Stimulated activated CD8-positive, alpha-beta memory T cell treated with anti-CD3 and anti-CD28 coated beads, Interleukin-15, amount 100 ng/mL, for 24 hours (primary cell): ENCODE measurements at regions not wholly inside any gene's neighbourhood (a gene's known extent, or its start where the extent isn't known, plus 50 kb on each side); places are given as distances from the start of the nearest gene placed in this dataset.
"Not testable (repeated sequence)": the region's sequence is repeated elsewhere in the genome, so short reads cannot be mapped to it uniquely, and the experiment has no call there.

Source experiments
- DNase-seq: peaks from one replicate; pipeline ENCODE4 v3.0.0-alpha.2; 2020; ENCODE audit warnings: low read depth

DNA sequence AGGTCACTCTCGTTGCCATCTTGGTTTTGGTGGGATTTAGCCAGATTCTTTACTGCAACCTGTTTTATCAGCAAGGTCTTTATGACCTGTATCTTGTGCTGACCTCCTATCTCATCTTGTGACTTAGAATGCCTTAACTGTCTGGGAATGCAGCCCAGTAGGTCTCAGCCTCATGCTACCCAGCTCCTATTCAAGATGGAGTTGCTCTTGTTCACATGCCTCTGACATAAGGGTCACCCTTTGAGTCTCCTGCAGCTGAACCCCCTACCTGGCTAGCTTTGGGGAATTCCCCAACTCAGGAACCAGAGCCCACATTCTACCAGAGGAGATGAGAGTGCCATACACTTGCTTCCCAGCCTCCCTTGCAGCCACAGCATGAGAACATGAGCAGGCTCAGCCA is 123.0 kb upstream of the ARHGEF3 start:
- not testable (repeated sequence) for DNase-seq

DNA sequence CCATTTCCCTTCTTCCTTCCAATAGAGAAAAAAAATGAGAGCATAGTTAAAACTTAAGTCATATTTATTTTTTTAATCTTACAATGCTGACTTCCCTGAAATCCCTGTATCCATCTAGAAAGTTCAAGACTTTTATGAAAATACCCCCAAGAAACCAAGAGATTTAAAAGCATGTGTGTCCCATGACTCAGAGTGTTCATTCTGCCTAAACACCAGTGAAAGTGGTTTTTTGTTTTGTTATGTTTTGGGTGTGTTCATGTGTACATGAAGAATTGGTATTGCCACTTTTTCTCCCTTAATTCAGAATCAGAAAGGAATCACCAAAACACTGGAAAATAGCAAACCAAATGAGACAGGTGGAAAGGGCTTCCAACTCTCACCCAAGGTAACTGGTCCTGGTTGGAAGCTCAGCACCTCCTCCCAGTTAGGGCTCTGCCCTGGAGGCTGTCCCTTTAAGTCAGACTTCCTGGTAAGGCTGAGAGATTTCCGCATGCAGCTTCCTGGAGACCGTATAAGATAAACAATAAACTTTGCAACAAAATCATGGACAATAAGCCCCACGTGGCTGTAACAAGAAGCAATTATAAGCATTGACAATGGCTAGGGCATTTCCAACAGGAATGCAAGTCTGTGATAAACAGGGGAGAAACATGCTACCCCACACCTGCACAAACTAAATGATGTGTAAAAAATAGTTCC is 121.9 kb upstream of the ARHGEF3 start:
- no peak for DNase-seq

DNA sequence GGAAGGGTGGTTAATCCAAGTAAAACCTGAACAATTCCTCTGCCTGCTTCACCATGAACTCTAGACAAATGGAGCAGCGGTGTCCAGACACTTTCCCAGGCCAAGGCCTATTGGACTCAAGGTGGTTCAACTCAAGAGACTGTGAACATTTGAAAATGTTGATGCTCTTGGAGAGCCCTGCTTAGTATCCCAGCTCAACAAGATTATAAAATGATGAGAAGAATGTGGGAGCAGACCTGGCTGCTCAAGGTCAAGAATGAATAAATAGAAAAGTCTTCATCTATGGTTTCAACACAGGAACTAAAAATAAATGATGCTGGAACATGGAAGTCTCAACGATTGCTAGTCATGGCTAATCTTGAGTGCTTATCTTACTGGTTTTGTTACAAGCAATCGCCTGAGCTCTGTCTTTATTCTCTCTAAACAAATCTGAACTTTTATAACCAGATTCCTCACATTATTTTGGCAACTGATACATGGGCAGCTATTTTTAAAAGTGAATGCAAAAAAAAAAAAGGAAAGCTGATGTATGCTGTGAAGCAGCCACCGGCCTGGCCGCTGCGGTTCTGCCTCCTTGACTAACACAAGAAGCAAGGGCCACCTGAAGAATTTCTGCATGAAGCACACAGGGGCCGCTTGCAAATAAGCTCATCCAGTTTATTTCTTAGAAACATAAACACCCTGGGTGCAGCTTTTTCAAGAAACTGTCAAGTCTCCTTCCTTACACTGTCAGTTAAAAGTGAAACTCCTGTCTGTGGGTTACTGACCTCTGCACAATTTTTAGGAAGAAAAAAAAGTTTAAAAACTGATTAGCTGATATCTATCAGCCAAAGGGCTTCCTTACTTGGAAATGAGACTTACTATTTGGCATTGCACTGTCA is 120.1 kb upstream of the ARHGEF3 start:
- no peak for DNase-seq

DNA sequence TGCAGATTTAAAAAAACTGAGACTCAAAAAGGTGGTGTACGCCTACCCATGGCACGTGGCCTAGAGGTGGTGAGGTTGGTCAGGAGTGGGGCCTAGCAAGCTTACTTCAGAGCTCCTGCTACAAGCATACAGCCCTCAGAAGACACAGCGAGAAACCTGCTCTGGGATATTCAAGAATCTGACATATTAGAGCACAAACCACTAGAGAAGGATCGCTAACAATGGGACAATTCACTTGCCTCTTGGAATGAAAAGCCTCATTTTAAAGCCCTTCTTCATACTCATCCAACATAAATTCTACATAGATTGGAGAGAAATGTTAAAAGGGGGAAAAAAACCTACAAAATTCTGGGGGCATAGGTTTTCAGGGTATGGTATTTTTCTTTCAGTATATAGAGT is 118.0 kb upstream of the ARHGEF3 start:
- no peak for DNase-seq

DNA sequence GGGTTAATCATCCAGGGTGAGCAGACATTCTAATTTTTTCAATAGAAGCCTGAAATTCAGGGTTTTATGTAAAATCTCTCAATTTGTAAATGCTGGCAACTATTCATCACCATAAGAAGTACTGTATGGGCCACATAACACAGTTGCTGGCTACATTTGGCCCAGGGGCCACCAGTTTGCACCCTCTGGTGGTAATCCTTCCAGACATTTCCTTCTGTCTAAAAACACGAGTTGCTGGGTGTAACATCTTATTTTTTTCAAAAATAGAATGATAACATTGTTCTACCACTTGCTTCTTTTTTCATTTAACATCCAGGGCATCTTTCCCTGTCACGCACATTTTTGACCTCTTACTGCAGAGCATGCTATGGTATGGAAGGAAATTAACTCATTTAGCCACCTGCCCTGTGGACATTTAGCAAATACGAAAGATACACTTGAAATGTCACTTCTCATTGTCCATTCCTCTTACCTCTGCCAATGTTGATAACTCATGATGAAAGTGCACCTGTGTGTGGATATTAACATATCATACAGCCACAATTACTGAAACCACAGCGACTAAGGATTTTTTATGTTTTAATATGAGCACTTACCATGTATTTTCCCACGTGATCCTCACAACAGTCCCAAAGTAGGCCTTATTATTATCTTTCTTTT is 117.5 kb upstream of the ARHGEF3 start:
- DNase-seq = no peak

DNA sequence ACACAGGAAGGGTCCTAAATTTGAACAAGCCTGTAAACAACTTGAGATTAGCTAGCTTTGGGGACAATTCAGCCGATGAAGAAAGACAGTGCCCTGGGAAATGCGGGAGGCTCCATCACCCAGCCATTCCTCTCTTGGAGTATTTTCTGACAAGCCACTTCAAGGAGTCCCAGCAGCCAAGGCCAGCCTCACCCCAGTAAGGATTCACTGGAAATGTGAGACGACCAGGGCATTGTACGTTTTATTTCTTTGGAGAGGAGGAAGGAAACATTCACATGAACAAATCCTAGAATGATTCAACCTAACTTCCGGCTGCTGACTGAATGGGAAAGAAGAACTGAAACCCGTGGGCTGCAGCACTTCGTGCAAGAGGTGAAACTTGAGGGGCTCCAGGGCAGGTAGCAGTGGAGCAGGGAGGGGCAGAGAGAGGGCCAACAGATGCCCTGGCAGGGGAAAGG is 116.4 kb upstream of the ARHGEF3 start:
- no peak for DNase-seq

DNA sequence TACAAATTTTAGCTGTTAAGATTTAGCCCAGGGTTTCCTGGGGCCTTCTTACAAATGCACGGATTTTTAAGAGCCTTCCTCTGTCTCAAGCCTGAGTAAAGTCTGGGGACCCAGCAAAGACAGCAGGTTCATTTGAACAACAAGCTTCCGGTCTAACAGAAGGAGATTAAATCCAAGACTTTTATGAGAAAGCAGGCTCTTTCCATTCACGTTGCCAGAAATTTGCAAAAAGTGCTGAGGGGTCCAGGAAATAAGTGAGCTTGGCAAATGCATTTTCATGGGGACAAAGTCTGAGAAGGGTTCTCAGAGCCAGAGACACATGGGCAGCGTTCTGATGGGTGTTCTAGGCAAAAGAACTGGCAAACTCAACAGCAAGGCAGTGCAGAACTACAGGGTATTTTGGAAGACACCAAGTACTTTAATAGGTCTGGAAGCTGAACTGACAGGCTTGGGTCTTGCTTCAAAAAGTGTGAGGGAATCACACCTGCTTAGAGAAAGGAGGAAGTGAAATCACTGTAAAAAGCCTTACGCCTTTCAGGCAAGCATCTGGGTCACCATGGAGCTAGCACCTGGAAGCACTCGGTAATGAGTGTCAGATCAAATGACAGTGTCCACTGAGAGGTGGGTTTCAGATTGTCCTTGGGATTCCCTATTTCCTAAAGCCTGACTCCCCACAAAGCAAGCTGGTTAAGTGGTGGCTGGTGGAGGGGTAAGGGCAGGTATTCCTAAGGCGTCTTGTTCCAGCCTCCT is 115.8 kb upstream of the ARHGEF3 start:
- DNase-seq = no peak

DNA sequence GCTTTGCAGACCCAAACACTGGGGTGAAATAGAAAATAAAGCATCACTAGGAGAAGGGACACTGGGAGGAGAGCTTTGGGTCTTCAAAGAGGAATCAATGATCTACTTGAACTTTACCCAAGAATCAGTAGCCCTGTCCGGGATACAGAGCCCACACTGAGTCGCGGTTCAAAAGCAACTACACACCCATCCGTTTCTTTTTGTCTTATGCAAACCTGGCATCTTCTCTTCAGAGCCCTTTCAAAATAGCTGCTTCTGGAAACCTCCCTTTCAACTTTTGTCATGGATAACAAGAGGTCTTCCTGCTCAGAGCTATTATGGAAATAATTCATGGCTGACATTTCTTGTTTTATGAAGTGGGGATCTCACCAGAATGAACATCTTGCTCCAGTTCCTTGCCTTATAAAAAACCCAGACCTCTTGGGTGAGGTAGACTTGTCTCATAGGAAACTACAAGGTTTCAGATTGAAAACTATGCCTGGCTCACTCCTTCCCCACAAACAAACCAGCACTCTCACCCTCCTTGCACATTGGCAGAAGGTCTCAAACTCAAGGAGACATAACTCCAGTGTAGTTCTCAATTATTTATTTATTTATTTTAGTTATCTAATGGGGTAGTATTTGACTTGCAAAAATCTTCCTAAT is 115.1 kb upstream of the ARHGEF3 start:
- DNase-seq = no peak

DNA sequence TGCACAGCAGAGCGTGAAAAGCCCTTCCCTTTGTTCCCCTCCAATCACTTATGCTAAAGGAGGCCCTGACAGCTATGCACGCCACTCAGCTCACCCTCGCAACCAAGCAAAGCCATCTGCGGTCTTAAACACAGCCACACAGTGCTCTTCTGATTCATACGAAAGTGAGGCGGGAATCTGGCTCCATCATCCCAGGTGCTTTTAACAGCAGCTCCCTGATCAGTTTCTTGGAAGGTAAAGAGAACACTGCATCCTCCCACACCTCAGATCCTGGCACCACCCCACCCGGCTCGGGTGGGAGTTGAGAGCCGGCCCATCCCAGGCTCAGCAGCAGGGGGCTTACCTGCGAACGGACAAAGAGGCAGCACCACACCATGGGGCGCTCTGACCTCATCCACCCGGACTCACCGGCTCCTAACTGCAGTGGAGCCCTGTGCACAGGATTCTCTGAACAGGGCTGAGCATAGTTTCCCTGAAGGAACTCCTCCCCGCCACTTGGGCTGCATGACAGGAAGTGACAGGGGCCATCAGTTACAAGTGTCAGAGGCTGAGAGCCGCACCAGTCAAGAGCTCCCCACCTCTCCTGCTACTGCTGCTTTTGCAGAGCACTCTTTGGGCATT is 114.3 kb upstream of the ARHGEF3 start:
- peak; percentile 16 for DNase-seq

DNA sequence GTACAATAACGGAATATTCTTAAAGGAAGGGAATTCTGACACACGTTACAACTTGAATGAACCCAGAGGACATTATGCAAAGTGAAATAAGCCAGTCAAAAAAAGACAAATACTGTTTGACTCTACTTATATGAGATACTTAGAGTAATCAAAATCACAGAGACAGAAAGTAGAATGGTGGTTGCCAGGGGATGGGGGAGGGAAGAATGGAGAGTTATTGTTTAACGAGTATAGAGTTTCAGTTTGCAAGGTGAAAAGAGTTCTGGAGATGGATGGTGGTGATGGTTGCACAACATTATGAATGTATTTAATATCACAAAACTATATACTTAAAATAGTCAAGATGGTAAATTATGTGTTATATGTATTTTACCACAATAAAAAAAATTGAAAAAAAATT is 112.9 kb upstream of the ARHGEF3 start:
- DNase-seq = no peak

DNA sequence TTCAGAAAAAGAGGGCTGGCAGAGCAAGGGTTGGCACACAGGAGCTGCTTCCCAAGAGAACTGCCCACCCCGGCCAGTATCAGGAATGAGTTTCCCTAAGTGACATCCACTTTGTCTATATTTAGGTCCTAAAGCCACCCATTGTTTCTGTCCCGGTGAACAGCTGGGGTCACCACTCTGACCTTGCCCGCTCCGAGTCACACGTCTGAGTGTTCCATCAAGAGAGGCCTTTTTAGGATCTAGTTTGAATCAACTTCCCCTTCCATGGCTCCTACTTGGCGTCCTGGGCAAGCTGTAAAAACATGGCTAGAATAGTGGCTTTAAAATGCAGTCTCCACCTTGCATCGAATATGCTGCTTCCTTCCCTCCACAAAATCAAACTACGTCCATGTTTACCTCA is 109.6 kb upstream of the ARHGEF3 start:
- DNase-seq = no peak

DNA sequence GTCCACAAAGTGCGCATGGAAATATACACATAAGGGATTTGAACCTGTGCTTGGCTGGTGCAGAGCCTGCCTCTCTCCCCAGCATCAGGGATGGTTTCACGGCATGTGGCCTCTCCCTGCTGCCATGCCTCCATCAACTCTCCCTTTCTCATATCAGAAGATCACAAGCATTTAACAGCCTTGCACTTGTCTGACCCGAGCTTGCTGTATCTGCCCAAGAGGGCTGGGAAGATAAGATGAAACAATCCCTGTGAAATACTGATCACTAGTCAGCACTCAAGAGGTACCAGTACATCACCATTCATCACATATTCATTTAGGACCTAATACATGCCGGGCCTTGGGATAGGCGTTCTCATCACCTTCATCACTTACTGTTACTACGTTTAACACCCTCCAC is 107.6 kb upstream of the ARHGEF3 start:
- no peak for DNase-seq

DNA sequence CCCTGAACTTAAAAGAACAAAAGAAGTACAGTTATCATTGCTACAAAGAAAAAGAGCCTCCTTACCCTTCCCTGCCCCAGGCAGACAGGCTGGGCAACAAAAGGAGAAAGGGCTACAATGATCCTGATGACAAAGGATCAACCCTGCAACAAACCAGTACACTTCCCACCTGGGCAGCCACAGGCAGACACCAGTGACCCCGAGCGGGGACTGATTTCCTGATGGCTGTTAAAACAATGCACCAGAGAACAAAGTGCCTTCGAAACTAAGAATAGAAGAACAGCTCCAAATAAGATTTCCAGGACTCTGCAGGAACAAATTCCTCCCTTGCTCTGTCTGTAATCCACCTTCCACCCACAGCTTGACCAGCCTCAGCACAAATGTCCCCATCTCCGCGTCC is 106.3 kb upstream of the ARHGEF3 start:
- DNase-seq = no peak

DNA sequence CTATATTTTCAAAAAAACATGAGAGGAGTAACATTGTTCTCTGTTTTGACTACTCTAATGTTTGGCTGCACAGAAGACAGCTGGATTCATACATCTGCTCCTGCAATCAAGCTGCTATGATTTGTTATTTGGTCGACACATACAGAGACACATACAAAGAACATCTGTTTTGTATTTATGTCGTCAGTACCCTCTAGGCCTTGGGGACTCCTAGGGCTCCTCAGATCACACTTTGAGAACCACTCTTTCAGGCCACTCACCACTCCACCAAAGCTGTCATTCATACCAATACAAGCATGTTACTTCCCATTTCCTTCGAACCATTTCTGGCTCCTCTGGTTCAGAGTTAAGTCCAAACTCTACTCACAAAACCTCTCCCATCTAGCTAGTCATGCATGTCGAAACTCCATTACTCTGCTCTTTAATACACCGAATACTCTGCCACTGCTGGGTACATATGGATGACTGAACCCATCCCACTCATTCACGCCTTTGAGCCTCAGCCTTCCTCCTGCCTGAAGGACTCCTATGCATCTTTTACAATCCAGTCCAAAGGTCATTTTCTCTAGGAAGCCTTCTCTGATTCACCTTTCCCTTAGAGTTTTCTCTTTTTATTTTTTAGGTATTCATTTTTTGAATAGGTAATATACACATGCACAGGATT is 102.9 kb upstream of the ARHGEF3 start:
- no peak for DNase-seq

DNA sequence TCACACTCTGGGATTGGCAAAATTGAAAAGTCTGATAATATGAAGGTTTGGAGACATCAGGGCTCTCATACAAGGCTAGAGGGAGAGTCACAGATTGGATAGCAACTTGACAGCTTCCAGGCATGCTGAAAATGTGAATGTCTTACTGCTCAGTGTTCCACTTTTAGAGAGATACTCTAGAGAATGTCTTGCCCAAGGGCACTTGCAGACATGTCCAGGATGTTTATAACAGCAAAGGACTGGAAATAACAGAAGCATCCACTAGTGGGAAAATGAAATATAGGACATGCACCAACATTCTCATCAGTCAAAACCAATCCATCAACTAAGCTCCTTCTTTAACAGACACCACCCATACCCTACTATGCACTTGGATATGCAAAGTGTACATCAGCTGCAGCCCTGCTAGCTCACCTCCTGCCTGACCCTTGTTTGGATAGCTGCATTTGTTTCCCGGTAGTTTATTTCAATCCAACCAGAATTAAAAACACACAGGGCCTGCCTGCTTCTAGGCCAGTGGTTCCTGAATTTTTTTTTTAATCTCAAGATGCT is 101.6 kb upstream of the ARHGEF3 start:
- no peak for DNase-seq

DNA sequence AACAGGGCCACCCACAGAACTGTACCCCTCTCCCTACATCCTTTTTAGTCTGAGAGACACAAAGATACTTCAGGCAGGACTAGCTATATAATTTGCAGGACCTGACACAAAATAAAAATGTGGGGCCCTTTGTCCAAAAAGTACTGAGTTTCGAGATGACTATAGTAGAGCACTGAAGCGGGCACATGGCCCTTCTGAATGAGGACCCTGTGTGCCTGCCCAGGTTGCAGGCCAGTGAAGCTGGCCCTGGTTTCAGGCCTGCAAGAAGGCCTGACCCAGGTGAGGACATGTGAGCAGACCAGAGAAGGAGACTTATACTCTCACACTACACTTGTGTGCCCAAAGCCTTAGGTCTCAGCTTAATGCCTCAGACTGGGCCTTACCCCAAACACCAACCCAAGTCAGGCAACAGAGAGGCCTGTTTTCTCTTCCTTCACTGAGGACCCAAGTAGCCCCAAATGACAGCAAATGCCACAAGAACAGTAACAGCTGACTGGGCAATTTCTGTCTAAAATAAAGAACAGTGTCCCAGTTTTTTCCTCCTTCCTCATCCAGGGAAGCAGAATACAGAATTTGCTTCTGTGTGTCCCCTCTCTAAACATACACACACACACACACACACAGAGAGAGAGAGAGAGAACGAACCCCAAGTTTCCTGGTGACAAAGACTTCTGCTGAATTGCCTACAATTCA is 100.9 kb upstream of the ARHGEF3 start:
- DNase-seq = no peak

DNA sequence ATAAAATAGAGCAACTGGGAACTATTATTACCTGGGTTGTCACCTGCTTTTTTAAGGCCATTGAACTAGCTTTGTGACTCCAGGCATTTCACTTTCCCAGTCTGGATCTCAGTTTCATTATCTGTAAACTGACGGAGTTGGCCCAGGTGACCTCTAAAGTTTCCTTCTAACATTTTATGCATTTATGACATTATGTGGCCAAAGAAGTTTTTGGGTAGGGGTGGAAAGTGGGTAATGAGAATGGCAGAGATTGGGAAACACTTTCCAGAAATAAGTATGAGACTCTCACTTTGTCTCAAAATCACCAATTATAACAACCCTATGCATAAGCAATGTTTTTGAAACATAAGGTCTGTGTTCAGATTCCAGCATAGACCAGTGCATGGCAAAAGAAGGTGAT is 99.1 kb upstream of the ARHGEF3 start:
- DNase-seq = no peak

DNA sequence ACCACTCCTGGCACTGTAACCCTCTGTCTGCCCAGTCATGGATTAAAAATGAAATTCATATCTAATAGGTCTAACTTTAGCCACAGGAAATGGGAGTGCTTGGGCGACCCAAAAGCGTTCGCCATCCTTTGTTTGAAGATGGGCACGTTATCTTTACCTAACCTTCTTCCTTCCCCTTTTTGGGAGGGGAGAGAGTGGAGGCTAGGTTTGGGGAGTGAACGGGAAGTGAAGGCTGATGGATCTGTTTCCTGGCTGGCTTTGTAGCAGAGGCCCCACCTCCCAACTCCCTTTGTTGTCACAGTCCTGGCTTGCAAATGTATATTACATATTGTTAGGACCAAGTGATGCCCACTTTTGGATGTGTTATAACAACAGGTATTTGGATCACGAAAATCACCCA is 98.1 kb upstream of the ARHGEF3 start:
- no peak for DNase-seq

DNA sequence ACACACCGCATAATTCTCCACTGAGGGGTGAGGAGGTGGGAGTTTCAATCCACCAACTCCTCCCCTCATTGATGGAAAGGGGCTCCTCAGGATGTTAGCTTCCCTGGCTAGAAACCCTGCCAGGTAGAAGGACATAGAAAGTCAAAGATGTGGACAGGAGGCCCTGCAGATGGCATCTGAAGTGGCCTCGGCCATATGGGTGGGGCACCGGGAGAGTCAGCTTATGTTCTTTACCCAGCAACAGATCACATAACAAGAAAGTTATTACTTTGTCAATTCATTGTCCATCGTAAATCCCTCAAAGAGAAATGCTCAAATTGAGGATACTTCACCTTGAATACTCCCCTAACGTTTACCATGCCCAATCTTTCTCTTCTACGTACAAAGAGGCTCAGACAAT is 97.3 kb upstream of the ARHGEF3 start:
- DNase-seq = no peak

DNA sequence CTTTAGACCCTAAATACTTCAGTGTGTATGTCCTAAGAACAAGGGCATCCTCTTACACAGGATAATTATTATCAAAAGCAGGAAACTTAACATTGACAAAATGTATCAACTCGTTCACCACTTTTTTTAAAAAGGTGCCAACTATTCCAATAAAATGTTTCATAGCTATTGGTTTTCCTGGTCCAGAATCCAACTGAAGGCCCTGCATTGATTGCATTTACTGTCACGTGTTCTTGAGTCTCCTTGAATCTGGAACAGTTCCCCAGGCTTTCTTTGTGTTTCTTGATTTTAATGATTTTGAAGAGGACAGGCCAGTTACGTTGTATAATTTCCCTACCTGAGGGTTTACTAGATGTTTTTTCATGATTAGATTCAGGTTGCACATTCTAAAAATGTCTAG is 94.6 kb upstream of the ARHGEF3 start:
- DNase-seq = no peak
